GM12872 (cell line): ENCODE measurements at regions not wholly inside any gene's neighbourhood (a gene's known extent, or its start where the extent isn't known, plus 50 kb on each side); places are given as distances from the start of the nearest gene placed in this dataset.
A peak's percentile ranks its signal among the peaks of the same experiment; 100 is the strongest.

Experiments
- CTCF ChIP-seq: IDR thresholded peaks from 3 replicates; pipeline ENCODE4 v1.5.1; 2011; ENCODE audit warnings: low read depth, mild to moderate bottlenecking, low read length, moderate library complexity; ENCODE audit not compliant: insufficient read depth

GRCh38 chr5:102154291-102154690 is 141.8 kb downstream of the SLCO4C1 start:
- no peak for TF ChIP-seq CTCF

GRCh38 chr5:102153003-102153759 is 142.9 kb downstream of the SLCO4C1 start:
- TF ChIP-seq CTCF, result peak; percentile 41; the same call in 2 of the 3 replicates

DNA sequence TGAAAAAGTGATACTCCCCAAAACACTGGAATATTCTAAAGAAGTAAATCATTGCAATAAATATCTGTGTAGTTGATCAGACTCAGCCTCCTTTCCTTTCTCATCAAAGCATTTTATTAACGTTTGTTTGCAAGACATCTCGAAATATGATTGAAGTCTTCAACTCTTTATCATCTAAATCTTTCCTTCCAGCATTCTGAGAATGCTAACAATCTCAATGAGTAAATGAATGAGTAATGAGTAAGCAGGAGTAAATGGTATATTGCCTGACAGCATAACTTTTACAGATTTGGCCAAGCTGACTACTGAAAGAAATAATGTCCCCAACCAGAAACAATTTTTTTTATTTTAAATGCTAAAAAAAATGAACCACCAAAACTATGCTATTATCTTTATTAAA is 157.1 kb downstream of the SLCO4C1 start:
- TF ChIP-seq CTCF, result no peak

DNA sequence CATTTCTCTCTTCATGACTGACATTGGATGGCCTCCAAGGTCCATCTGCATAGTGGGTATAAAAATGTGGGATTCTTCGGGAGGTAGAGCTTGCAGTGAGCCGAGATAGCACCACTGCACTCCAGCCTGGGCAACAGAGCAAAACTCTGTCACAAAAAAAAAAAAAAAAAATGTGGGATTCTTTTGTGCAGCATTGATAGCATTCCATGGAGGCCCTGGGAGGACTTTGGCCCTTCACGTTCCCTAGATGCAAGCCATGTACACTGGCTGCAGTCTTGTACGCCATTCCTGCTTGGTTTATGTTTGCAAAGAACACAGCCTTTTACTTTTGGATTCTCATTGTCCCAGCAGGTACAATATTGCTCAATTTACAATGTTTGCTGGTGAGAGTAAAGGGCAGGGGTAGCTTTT is 157.8 kb downstream of the SLCO4C1 start:
- TF ChIP-seq CTCF, result no peak

GRCh38 chr5:102130890-102131289 is 165.2 kb downstream of the SLCO4C1 start:
- TF ChIP-seq CTCF, result no peak

- TF ChIP-seq CTCF, result no peak
Observed at GRCh38 chr5:102130386-102130785, 165.7 kb downstream of the SLCO4C1 start.

GRCh38 chr5:102119252-102119651 is 176.8 kb downstream of the SLCO4C1 start:
- TF ChIP-seq CTCF, result no peak

DNA sequence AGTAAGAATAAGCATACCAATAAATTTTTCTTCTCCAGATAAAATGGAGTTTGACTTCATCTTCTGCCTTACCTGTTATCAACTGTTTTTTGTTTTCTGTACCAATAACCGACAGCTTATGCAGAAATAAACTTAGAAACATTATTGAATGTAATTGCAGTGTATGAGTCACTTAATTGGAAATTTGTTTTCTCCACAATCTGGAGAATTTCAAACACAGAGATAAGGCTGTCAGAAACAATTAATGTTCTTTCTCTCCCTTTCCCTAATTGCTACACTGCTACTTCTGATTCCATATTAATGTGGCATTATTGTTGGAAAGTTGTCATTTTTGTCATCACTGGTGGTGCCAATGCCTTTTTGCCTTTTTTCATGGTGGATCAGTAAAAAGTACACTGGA is 180.3 kb downstream of the SLCO4C1 start:
- TF ChIP-seq CTCF, result no peak
